Endothelial cell of umbilical vein (primary cell): ENCODE measurements at regions not wholly inside any gene's neighbourhood (a gene's known extent, or its start where the extent isn't known, plus 50 kb on each side); places are given as distances from the start of the nearest gene placed in this dataset.

Experiments
- BruUV-seq: library from RNA; stranded (reverse); fragments of 400-500 nt; replicated peaks from 2 replicates; lab custom pipeline; 2021; lab: Mats Ljungman, UMichigan
- CTCF ChIA-PET: fragments of 300-600, 350-600 bp; sonication (Branson Sonifier 250); formaldehyde crosslinking; loops from one replicate; lab custom pipeline; 2021; ENCODE audit warnings: antibody characterized with exemption, inconsistent platforms; lab: Charles Lee
- POLR2A ChIA-PET: fragments of 300-600, 350-600 bp; sonication (Branson Sonifier 250); formaldehyde crosslinking; loops from one replicate; lab custom pipeline; 2021; ENCODE audit warnings: antibody characterized with exemption, inconsistent platforms; lab: Charles Lee
- DNase-seq: peaks from one replicate; pipeline ENCODE4 v3.0.0-alpha.2; 2011; ENCODE audit warnings: low read depth, low spot score
- FAIRE-seq: peaks from 2 replicates; lab custom pipeline; 2011; peaks lifted over from hg19 to GRCh38; lab: Jason Lieb, UNC
- H2AFZ ChIP-seq: 2 replicates; pipeline ENCODE4 v1.6.0; 2012; ENCODE audit warnings: low read depth, low read length, control low read depth, inconsistent platforms
- H3K27ac ChIP-seq: 2 replicates; pipeline ENCODE4 v1.5.1; 2011; ENCODE audit warnings: low read depth, mild to moderate bottlenecking, control low read depth, low read length, moderate library complexity; ENCODE audit not compliant: insufficient read depth
- H3K27me3 ChIP-seq, 2 experiments: 2 replicates each; pipeline versions ENCODE4 v1.6.0 to v1.6.1; 2011; ENCODE audit warnings: low read length in 2 of 2, mixed read lengths in 1 of 2; ENCODE audit not compliant: control insufficient read depth in 2 of 2, insufficient read depth in 2 of 2
- H3K36me3 ChIP-seq, 2 experiments: 2 replicates in 1 of 2; 3 replicates in 1 of 2; pipeline ENCODE4 v1.5.1; 2011; ENCODE audit warnings: low read length in 2 of 2, mild to moderate bottlenecking in 1 of 2, moderate library complexity in 1 of 2; ENCODE audit not compliant: control insufficient read depth in 2 of 2, insufficient read depth in 2 of 2; ENCODE audit errors: extremely low read depth in 1 of 2
- H3K4me1 ChIP-seq: 3 replicates; pipeline ENCODE4 v1.5.1; 2011; ENCODE audit warnings: mild to moderate bottlenecking, low read length; ENCODE audit not compliant: control insufficient read depth, insufficient read depth; ENCODE audit errors: extremely low read depth
- H3K4me2 ChIP-seq: 2 replicates; pipeline ENCODE4 v1.6.1; 2011; ENCODE audit warnings: low read length, control low read depth, mixed read lengths; ENCODE audit not compliant: insufficient read depth
- H3K4me3 ChIP-seq, 3 experiments: fragments of 200-600 bp in 1 of 3; sonication (generic), shearing (Covaris generic) in 1 of 3; replicated peaks in 1 of 3; 2 replicates each; pipeline ENCODE4 v1.5.1; 2011 to 2016; ENCODE audit warnings: control low read depth in 3 of 3, low read length in 3 of 3, mild to moderate bottlenecking in 2 of 3, inconsistent platforms in 1 of 3, low read depth in 1 of 3, moderate library complexity in 1 of 3; ENCODE audit not compliant: insufficient read depth in 1 of 3
- H3K79me2 ChIP-seq: 2 replicates; pipeline ENCODE4 v1.6.0; 2012; ENCODE audit warnings: low read length, inconsistent platforms; ENCODE audit not compliant: control insufficient read depth, insufficient read depth
- H3K9ac ChIP-seq: replicated peaks from 2 replicates; pipeline ENCODE3; 2011; ENCODE audit warnings: low read length, control low read depth; ENCODE audit not compliant: insufficient read depth; ENCODE audit errors: extremely low read depth
- H3K9me1 ChIP-seq: replicated peaks from 3 replicates; pipeline ENCODE4 v1.6.0; 2011; ENCODE audit warnings: mild to moderate bottlenecking, low read length; ENCODE audit not compliant: control insufficient read depth, insufficient read depth; ENCODE audit errors: extremely low read depth
- H3K9me3 ChIP-seq: replicated peaks from 2 replicates; pipeline ENCODE4 v1.5.1; 2012; ENCODE audit warnings: low read length, inconsistent platforms; ENCODE audit not compliant: control insufficient read depth, insufficient read depth
- H4K20me1 ChIP-seq: replicated peaks from 2 replicates; pipeline ENCODE3; 2011; ENCODE audit warnings: mild to moderate bottlenecking, low read length; ENCODE audit not compliant: control insufficient read depth, insufficient read depth; ENCODE audit errors: extremely low read depth
- CTCF ChIP-seq, 2 donors: IDR thresholded peaks; 1 replicate in 1 of 2; 2 replicates in 1 of 2; pipeline ENCODE4 v1.5.1; 2011; ENCODE audit warnings: low read length in 2 of 2, mild to moderate bottlenecking in 2 of 2, moderate library complexity in 2 of 2, control low read depth in 1 of 2, inconsistent platforms in 1 of 2, low read depth in 1 of 2; ENCODE audit not compliant: insufficient read depth in 1 of 2; ENCODE audit errors: extremely low read depth in 1 of 2
- EZH2 ChIP-seq: IDR thresholded peaks from 2 replicates; pipeline ENCODE4 v1.6.1; 2012; ENCODE audit warnings: borderline replicate concordance, low read depth, mild to moderate bottlenecking, moderate library complexity, low read length, inconsistent platforms; ENCODE audit not compliant: severe bottlenecking
- FOS ChIP-seq: IDR thresholded peaks from 2 replicates; pipeline ENCODE4 v1.6.1; 2011; ENCODE audit warnings: mild to moderate bottlenecking, low read length, moderate library complexity, borderline replicate concordance; ENCODE audit not compliant: insufficient read depth
- GATA2 ChIP-seq: IDR thresholded peaks from 2 replicates; pipeline ENCODE4 v1.7.0; 2011; ENCODE audit warnings: low read depth, mild to moderate bottlenecking, moderate library complexity, mixed read lengths, low read length; ENCODE audit not compliant: insufficient read length, insufficient read depth
- JUN ChIP-seq: IDR thresholded peaks from 2 replicates; pipeline ENCODE4 v1.6.1; 2011; ENCODE audit warnings: borderline replicate concordance, low read depth; ENCODE audit not compliant: insufficient read length, insufficient read depth
- MAX ChIP-seq: IDR thresholded peaks from 2 replicates; pipeline ENCODE4 v1.6.1; 2011; ENCODE audit not compliant: insufficient read depth, insufficient read length
- MYC ChIP-seq: IDR thresholded peaks from one replicate; pipeline ENCODE4 v1.6.1; 2011; ENCODE audit warnings: mild to moderate bottlenecking, low read depth, low read length
- POLR2A ChIP-seq: IDR thresholded peaks from 2 replicates; pipeline ENCODE4 v1.6.1; 2012; ENCODE audit warnings: low read depth, mild to moderate bottlenecking, control low read depth, low read length
- POLR2AphosphoS5 ChIP-seq: IDR thresholded peaks from 2 replicates; pipeline ENCODE4 v1.6.1; 2012; ENCODE audit warnings: low read depth, mild to moderate bottlenecking, control low read depth, low read length, moderate library complexity; ENCODE audit not compliant: insufficient read depth
- dilution Hi-C: fragments of 300-500 bp; cut with MboI; formaldehyde crosslinking; loops from one replicate; pipeline ENCODE4 v1.15.0; 2019; ENCODE audit warnings: low sequenced_read_pairs; ENCODE audit not compliant: extremely low pct_ligation_motif_present
- intact Hi-C: fragments of 100-400 bp; cut with micrococcal nuclease; formaldehyde crosslinking; loops from one replicate; pipeline ENCODE4 v1.10.0; 2022

- Histone ChIP-seq H3K9me1 (no peaks in the 10 kb centered on the region), H3K36me3 (no peaks in the 10 kb centered on the region), H3K9ac (no peak overlapping the region), H3K4me3 (no peak overlapping the region), H3K9me3 (peaks cover 2% of the 10 kb centered on the region), H2AFZ (no peak overlapping the region), H3K27me3 (no peaks in the 10 kb centered on the region), H4K20me1 (no peaks in the 10 kb centered on the region), H3K4me2 (no peak overlapping the region), H3K27ac (no peak overlapping the region), H3K79me2 (no peaks in the 10 kb centered on the region), H3K4me1 (no peaks in the 10 kb centered on the region)
- dilution Hi-C loops = no loop called here
- DNase-seq = no peak
- CTCF ChIA-PET = no interaction called here
- intact Hi-C loops = no loop called here
- FAIRE-seq = no peak
- POLR2A ChIA-PET = no interaction called here
- no peak for TF ChIP-seq MAX
- no peak for TF ChIP-seq JUN
- TF ChIP-seq MYC = no peak
- no peak for TF ChIP-seq POLR2AphosphoS5
- TF ChIP-seq EZH2 = no peak
- no peak for TF ChIP-seq GATA2
- no peak for TF ChIP-seq CTCF (IDR thresholded peaks at IDR 0.05; ENCODE audit: extremely low read depth in 1 of 2, insufficient read depth in 1 of 2, low read depth in 1 of 2, low read length in 2 of 2)
- no peak for TF ChIP-seq POLR2A
- TF ChIP-seq FOS = no peak
- BruUV-seq = no TSS peak
These were observed 177.0 kb downstream of the TBX15 start for GRCh38 chr1:118811156-118811555.
